ENCODE measurements at regions not wholly inside any gene's neighbourhood (a gene's known extent, or its start where the extent isn't known, plus 50 kb on each side); places are given as distances from the start of the nearest gene placed in this dataset.
"Not testable (repeated sequence)": the region's sequence is repeated elsewhere in the genome, so short reads cannot be mapped to it uniquely, and the experiment has no call there.

- no peak for TF ChIP-seq CTCF (IDR thresholded peaks at IDR 0.05; ENCODE audit: low read depth, low read length)
These were observed 214.6 kb downstream of the ATXN7L3B start for GRCh38 chr12:74752215-74752614.

GRCh38 chr12:74770552-74770951 is 232.9 kb downstream of the ATXN7L3B start:
- H3K4me3 ChIP-seq (ENCODE audit: low read depth, low read length): no peak overlapping the region
- no peak for TF ChIP-seq CTCF (IDR thresholded peaks at IDR 0.05; ENCODE audit: low read depth, low read length)

More at GRCh38 chr12:74752215-74752614, 214.6 kb downstream of the ATXN7L3B start:
- H3K4me3 ChIP-seq (ENCODE audit: low read depth, low read length): no peak overlapping the region

GRCh38 chr12:74775276-74775675 is 237.6 kb downstream of the ATXN7L3B start:
- TF ChIP-seq CTCF (IDR thresholded peaks at IDR 0.05; ENCODE audit: low read depth, low read length): no peak
- H3K4me3 ChIP-seq (ENCODE audit: low read depth, low read length): no peak overlapping the region

- H3K4me3 ChIP-seq (ENCODE audit: low read depth, low read length): no peak overlapping the region
- no peak for TF ChIP-seq CTCF (IDR thresholded peaks at IDR 0.05; ENCODE audit: low read depth, low read length)
These were observed 238.7 kb downstream of the ATXN7L3B start for GRCh38 chr12:74776378-74776777.

GRCh38 chr12:74780182-74780849 is 242.7 kb downstream of the ATXN7L3B start:
- no peak for TF ChIP-seq CTCF (IDR thresholded peaks at IDR 0.05; ENCODE audit: low read depth, low read length)
- no peak overlapping the region for H3K4me3 ChIP-seq (ENCODE audit: low read depth, low read length)

- H3K4me3 ChIP-seq (ENCODE audit: low read depth, low read length): not testable (repeated sequence)
These were observed 243.2 kb downstream of the ATXN7L3B start for GRCh38 chr12:74780850-74781241.

GRCh38 chr12:74781991-74782485 is 244.4 kb downstream of the ATXN7L3B start:
- TF ChIP-seq CTCF (IDR thresholded peaks at IDR 0.05; ENCODE audit: low read depth, low read length): no peak
- H3K4me3 ChIP-seq (ENCODE audit: low read depth, low read length): no peak overlapping the region

GRCh38 chr12:74790931-74791330 is 253.3 kb downstream of the ATXN7L3B start:
- no peak for TF ChIP-seq CTCF (IDR thresholded peaks at IDR 0.05; ENCODE audit: low read depth, low read length)
- no peak overlapping the region for H3K4me3 ChIP-seq (ENCODE audit: low read depth, low read length)

All from WI38 (cell line).